ENCODE measurements at regions not wholly inside any gene's neighbourhood (a gene's known extent, or its start where the extent isn't known, plus 50 kb on each side); places are given as distances from the start of the nearest gene placed in this dataset.

GRCh38 chr2:62595474-62595873 is 89.5 kb upstream of the TMEM17 start:
- no peak for DNase-seq

- no peak for DNase-seq
Observed at GRCh38 chr2:62593825-62594224, 87.8 kb upstream of the TMEM17 start.

GRCh38 chr2:62591491-62591890 is 85.5 kb upstream of the TMEM17 start:
- no peak for DNase-seq

GRCh38 chr2:62589691-62590356 is 83.8 kb upstream of the TMEM17 start:
- DNase-seq = no peak

GRCh38 chr2:62587592-62587991 is 81.6 kb upstream of the TMEM17 start:
- no peak for DNase-seq

GRCh38 chr2:62586981-62587380 is 81.0 kb upstream of the TMEM17 start:
- DNase-seq = no peak

- DNase-seq = no peak
Observed at GRCh38 chr2:62578803-62579640, 73.0 kb upstream of the TMEM17 start.

- no peak for DNase-seq
Observed at GRCh38 chr2:62577994-62578781, 72.2 kb upstream of the TMEM17 start.

GRCh38 chr2:62576276-62576939 is 70.4 kb upstream of the TMEM17 start:
- DNase-seq = no peak

GRCh38 chr2:62573936-62574335 is 67.9 kb upstream of the TMEM17 start:
- no peak for DNase-seq

GRCh38 chr2:62573137-62573731 is 67.2 kb upstream of the TMEM17 start:
- no peak for DNase-seq

- DNase-seq = peak; percentile 11
Observed at GRCh38 chr2:62570861-62571698, 65.1 kb upstream of the TMEM17 start.

GRCh38 chr2:62569907-62570841 is 64.2 kb upstream of the TMEM17 start:
- no peak for DNase-seq

GRCh38 chr2:62568983-62569837 is 63.2 kb upstream of the TMEM17 start:
- DNase-seq = no peak

GRCh38 chr2:62568074-62568473 is 62.1 kb upstream of the TMEM17 start:
- no peak for DNase-seq

GRCh38 chr2:62567669-62568068 is 61.7 kb upstream of the TMEM17 start:
- DNase-seq = no peak

GRCh38 chr2:62566847-62567246 is 60.9 kb upstream of the TMEM17 start:
- no peak for DNase-seq

GRCh38 chr2:62565309-62565908 is 59.4 kb upstream of the TMEM17 start:
- no peak for DNase-seq
